Activated naive CD4-positive, alpha-beta T cell treated with anti-CD3 and anti-CD28 coated beads, Interleukin-2, amount 10 ng/mL, durations not matched to agents 7 days and 5 days (primary cell): ENCODE measurements at regions not wholly inside any gene's neighbourhood (a gene's known extent, or its start where the extent isn't known, plus 50 kb on each side); places are given as distances from the start of the nearest gene placed in this dataset.

Experiments used
- CTCF ChIA-PET: fragments of 350-600 bp; sonication (Branson Sonifier 250); formaldehyde crosslinking; loops from one replicate; lab custom pipeline; 2021; ENCODE audit warnings: antibody characterized with exemption; lab: Charles Lee
- DNase-seq: peaks from one replicate; pipeline ENCODE4 v3.0.0-alpha.2; 2020
- H3K27ac Mint-ChIP-seq: one replicate; pipeline ENCODE4 v1.8.0; 2021; ENCODE audit warnings: mild to moderate bottlenecking, moderate library complexity, mixed read lengths
- H3K27me3 Mint-ChIP-seq: one replicate; pipeline ENCODE4 v1.8.0; 2021; ENCODE audit warnings: mild to moderate bottlenecking, mixed read lengths
- H3K36me3 Mint-ChIP-seq: one replicate; pipeline ENCODE4 v1.8.0; 2021; ENCODE audit warnings: mixed read lengths
- H3K4me1 Mint-ChIP-seq: one replicate; pipeline ENCODE4 v1.8.0; 2021; ENCODE audit warnings: mixed read lengths
- H3K4me3 Mint-ChIP-seq: one replicate; pipeline ENCODE4 v1.8.0; 2021; ENCODE audit warnings: mild to moderate bottlenecking, moderate library complexity, mixed read lengths
- H3K9me3 Mint-ChIP-seq: one replicate; pipeline ENCODE4 v1.8.0; 2021; ENCODE audit warnings: mixed read lengths

- CTCF ChIA-PET, result no interaction called here
- H3K4me1 Mint-ChIP-seq, result no peaks in the 10 kb centered on the region
- no peak for DNase-seq
Measured at GRCh38 chr7:25646726-25647413, 418.6 kb upstream of the NPVF start.

GRCh38 chr7:25647872-25648271, 419.6 kb upstream of the NPVF start:
- H3K4me1 Mint-ChIP-seq, result no peaks in the 10 kb centered on the region
- H3K36me3 Mint-ChIP-seq, result no peaks in the 10 kb centered on the region
- H3K4me3 Mint-ChIP-seq, result no peak overlapping the region
- no peak for DNase-seq
- H3K9me3 Mint-ChIP-seq, result no peaks in the 10 kb centered on the region
- CTCF ChIA-PET, result no interaction called here
- H3K27me3 Mint-ChIP-seq, result no peaks in the 10 kb centered on the region
- H3K27ac Mint-ChIP-seq, result no peak overlapping the region

More at GRCh38 chr7:25646726-25647413, 418.6 kb upstream of the NPVF start:
- Mint-ChIP-seq H3K9me3 (no peaks in the 10 kb centered on the region), H3K36me3 (no peaks in the 10 kb centered on the region), H3K27ac (no peak overlapping the region), H3K4me3 (no peak overlapping the region), H3K27me3 (no peaks in the 10 kb centered on the region)

GRCh38 chr7:25652366-25652765, 424.1 kb upstream of the NPVF start:
- CTCF ChIA-PET, result no interaction called here
- H3K36me3 Mint-ChIP-seq, result no peaks in the 10 kb centered on the region
- no peaks in the 10 kb centered on the region for H3K27me3 Mint-ChIP-seq
- H3K4me3 Mint-ChIP-seq, result no peak overlapping the region
- no peak overlapping the region for H3K27ac Mint-ChIP-seq
- peaks cover 4% of the 10 kb centered on the region for H3K4me1 Mint-ChIP-seq
- DNase-seq, result no peak
- no peaks in the 10 kb centered on the region for H3K9me3 Mint-ChIP-seq

- no peaks in the 10 kb centered on the region for H3K36me3 Mint-ChIP-seq
- H3K27ac Mint-ChIP-seq, result no peak overlapping the region
- no peak overlapping the region for H3K4me3 Mint-ChIP-seq
Measured at GRCh38 chr7:25653384-25653783, 425.1 kb upstream of the NPVF start.

GRCh38 chr7:25656071-25656470, 427.8 kb upstream of the NPVF start:
- no peaks in the 10 kb centered on the region for H3K27me3 Mint-ChIP-seq
- H3K9me3 Mint-ChIP-seq, result no peaks in the 10 kb centered on the region
- no peak overlapping the region for H3K27ac Mint-ChIP-seq
- H3K4me3 Mint-ChIP-seq, result no peak overlapping the region
- no peaks in the 10 kb centered on the region for H3K36me3 Mint-ChIP-seq
- peaks cover 4% of the 10 kb centered on the region for H3K4me1 Mint-ChIP-seq
- CTCF ChIA-PET, result no interaction called here
- DNase-seq, result no peak

More at GRCh38 chr7:25653384-25653783, 425.1 kb upstream of the NPVF start:
- no peaks in the 10 kb centered on the region for H3K27me3 Mint-ChIP-seq
- no peak for DNase-seq
- CTCF ChIA-PET, result no interaction called here
- H3K4me1 Mint-ChIP-seq, result peaks cover 4% of the 10 kb centered on the region
- no peaks in the 10 kb centered on the region for H3K9me3 Mint-ChIP-seq

DNA sequence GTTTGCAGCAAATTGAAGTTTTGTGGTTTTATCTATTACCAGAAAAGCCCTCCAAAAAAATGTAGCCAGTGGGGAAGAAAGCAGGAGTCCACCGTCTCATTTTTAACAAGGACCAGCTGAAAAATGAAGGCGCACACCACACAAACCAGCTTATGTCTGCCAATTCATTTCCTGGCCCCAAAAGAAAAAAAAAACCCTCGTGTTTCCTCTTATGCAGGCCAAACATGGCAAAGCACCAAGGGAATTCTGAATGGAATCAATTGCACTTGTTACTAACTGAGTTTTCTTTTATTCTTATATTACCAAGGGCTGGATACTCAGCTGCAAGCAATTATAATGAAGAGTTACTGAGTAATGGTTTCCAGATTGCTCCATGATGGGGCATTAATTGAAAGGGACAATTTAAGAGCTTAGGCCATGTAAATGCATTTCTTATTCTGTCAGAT, 428.3 kb upstream of the NPVF start:
- no peaks in the 10 kb centered on the region for H3K9me3 Mint-ChIP-seq
- no peaks in the 10 kb centered on the region for H3K36me3 Mint-ChIP-seq
- no peak overlapping the region for H3K27ac Mint-ChIP-seq
- no peak overlapping the region for H3K4me3 Mint-ChIP-seq
- peaks cover 4% of the 10 kb centered on the region for H3K4me1 Mint-ChIP-seq
- CTCF ChIA-PET, result no interaction called here
- H3K27me3 Mint-ChIP-seq, result no peaks in the 10 kb centered on the region
- DNase-seq, result no peak

- H3K9me3 Mint-ChIP-seq, result no peaks in the 10 kb centered on the region
- peaks cover 4% of the 10 kb centered on the region for H3K27me3 Mint-ChIP-seq
- no peak for DNase-seq
- no peak overlapping the region for H3K27ac Mint-ChIP-seq
- no peak overlapping the region for H3K4me3 Mint-ChIP-seq
- H3K4me1 Mint-ChIP-seq, result peaks cover 4% of the 10 kb centered on the region
- no peaks in the 10 kb centered on the region for H3K36me3 Mint-ChIP-seq
- CTCF ChIA-PET, result no interaction called here
Measured at GRCh38 chr7:25658375-25658774, 430.1 kb upstream of the NPVF start.

GRCh38 chr7:25659841-25660240, 431.6 kb upstream of the NPVF start:
- H3K4me1 Mint-ChIP-seq, result peaks cover 4% of the 10 kb centered on the region
- H3K36me3 Mint-ChIP-seq, result no peaks in the 10 kb centered on the region
- H3K27ac Mint-ChIP-seq, result no peak overlapping the region
- no peak overlapping the region for H3K4me3 Mint-ChIP-seq
- no peak for DNase-seq
- CTCF ChIA-PET, result no interaction called here
- no peaks in the 10 kb centered on the region for H3K9me3 Mint-ChIP-seq
- H3K27me3 Mint-ChIP-seq, result peaks cover 4% of the 10 kb centered on the region

DNA sequence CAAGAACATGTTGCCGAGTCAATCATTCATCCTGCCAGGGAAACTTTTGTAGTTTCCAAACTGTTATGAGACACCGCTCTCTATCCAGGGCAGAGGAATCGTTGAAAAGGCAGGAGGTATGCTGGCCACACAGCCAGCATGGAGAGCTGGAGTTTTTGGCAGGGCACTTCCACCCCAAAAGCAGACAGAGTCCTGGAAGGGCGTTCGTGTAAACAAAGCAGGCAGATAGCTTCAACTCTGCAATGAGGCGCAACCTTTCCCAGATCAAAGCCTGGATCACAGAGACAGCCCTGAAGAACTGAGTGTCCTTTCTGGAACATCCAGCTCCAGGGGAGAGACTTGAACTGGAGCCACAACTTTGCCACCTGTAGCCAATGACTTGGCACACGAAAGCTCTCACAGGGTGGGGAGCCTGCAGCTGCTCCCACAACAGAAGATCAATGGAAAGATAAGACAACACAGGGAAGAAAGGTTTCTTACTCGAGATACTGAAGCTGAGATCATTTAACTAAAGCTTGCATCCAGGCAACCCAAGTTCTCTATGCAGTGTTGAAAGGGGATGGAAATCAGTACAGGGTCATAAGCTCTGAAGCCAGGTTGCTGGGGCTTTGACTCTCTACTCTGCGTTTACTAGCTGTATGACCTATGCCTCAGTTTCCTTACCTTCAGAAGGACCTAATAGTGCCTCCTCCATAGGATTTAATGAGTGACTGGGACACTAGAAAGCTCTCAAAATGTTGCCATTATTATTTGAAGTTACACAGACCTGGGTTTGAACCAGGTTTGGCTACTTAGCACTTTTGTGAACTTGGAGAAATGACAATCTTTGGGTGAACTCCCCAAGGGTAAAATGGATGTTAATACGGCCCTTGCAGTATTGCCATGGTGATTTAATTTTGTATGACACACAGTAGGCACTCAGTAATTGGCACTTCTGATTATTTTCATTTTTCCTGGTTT, 434.8 kb upstream of the NPVF start:
- no peaks in the 10 kb centered on the region for H3K9me3 Mint-ChIP-seq
- H3K4me1 Mint-ChIP-seq, result no peaks in the 10 kb centered on the region
- H3K27me3 Mint-ChIP-seq, result peaks cover 4% of the 10 kb centered on the region
- no peaks in the 10 kb centered on the region for H3K36me3 Mint-ChIP-seq
- no peak overlapping the region for H3K4me3 Mint-ChIP-seq
- DNase-seq, result no peak
- CTCF ChIA-PET, result no interaction called here
- no peak overlapping the region for H3K27ac Mint-ChIP-seq

- Mint-ChIP-seq H3K27me3 (peaks cover 7% of the 10 kb centered on the region), H3K27ac (no peak overlapping the region), H3K4me1 (no peaks in the 10 kb centered on the region), H3K4me3 (no peak overlapping the region), H3K9me3 (no peaks in the 10 kb centered on the region), H3K36me3 (no peaks in the 10 kb centered on the region)
- CTCF ChIA-PET, result no interaction called here
- no peak for DNase-seq
Measured at GRCh38 chr7:25663877-25664276, 435.6 kb upstream of the NPVF start.

GRCh38 chr7:25664593-25664992, 436.3 kb upstream of the NPVF start:
- Mint-ChIP-seq H3K36me3 (no peaks in the 10 kb centered on the region), H3K27ac (no peak overlapping the region), H3K4me1 (no peaks in the 10 kb centered on the region), H3K27me3 (peaks cover 7% of the 10 kb centered on the region), H3K9me3 (no peaks in the 10 kb centered on the region), H3K4me3 (no peak overlapping the region)
- CTCF ChIA-PET, result interaction anchor here (0.8 kb wide), 1 partner anchor 102 kb away, joined by 3 read pairs; no protein-coding TSS in a partner anchor
- no peak for DNase-seq

GRCh38 chr7:25665374-25665773, 437.1 kb upstream of the NPVF start:
- Mint-ChIP-seq H3K27ac (no peak overlapping the region), H3K4me1 (no peaks in the 10 kb centered on the region), H3K36me3 (no peaks in the 10 kb centered on the region), H3K9me3 (no peaks in the 10 kb centered on the region), H3K27me3 (peaks cover 7% of the 10 kb centered on the region), H3K4me3 (no peak overlapping the region)
- CTCF ChIA-PET, result no interaction called here
- DNase-seq, result no peak

DNA sequence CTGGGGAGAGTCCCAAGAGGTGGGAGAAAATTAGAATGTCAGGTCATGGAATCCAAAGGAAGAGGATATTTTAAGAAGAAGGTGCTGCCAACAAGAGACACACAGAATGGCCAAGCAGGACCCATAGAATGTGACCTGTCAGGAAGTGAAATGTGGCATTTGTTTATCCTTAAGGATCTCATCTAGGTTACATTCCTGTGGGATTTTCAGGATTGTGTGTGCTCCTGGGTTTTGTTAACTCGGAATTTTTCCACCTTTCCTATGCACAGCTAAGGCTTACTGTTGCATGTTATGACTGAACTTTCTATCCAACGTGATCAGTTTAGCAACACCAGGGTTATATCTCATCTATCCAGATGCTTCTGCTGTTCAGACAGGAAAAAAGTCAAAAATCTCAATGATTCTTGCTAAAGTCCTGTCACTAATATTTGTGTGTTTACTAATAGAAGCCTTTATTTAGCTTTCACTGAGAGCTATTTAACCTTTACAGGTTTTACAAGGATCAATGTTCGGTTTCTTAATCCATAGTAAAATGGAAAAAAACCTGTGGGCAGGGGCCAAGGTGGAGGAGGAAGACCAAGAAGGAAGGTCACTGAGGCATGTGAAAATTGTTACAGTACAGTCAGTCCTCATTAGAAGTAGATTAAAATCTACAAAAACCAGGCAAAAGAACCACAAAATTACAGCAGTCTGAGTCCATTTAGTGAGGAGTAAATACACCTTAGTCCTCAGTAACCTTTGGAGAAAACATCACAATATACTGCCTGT, 437.8 kb upstream of the NPVF start:
- Mint-ChIP-seq H3K9me3 (no peaks in the 10 kb centered on the region), H3K36me3 (no peaks in the 10 kb centered on the region), H3K27me3 (peaks cover 7% of the 10 kb centered on the region), H3K27ac (no peak overlapping the region), H3K4me3 (no peak overlapping the region), H3K4me1 (no peaks in the 10 kb centered on the region)
- CTCF ChIA-PET, result no interaction called here
- DNase-seq, result no peak

DNA sequence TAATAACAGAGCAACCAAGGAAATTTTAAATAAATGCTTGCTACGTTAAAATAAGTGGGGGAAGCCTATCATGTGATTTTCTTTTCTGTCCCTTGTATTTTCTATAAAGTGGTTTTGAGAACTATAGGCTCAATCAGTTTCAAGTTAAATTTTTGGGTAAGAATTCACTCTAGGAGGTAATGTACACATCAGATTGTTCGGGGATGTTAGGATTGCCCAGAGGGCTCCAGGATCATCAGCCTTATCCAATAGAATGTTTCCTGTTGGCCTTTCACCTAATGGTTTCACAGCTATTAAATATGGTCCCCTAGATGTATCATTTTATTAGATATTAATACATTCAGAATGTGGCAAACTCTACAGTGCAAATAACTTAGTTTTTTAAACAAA, 438.4 kb upstream of the NPVF start:
- H3K27me3 Mint-ChIP-seq, result peaks cover 7% of the 10 kb centered on the region
- no peak for DNase-seq
- H3K36me3 Mint-ChIP-seq, result no peaks in the 10 kb centered on the region
- no peaks in the 10 kb centered on the region for H3K4me1 Mint-ChIP-seq
- H3K9me3 Mint-ChIP-seq, result no peaks in the 10 kb centered on the region
- CTCF ChIA-PET, result no interaction called here
- no peak overlapping the region for H3K27ac Mint-ChIP-seq
- no peak overlapping the region for H3K4me3 Mint-ChIP-seq
